ENCODE measurements at regions not wholly inside any gene's neighbourhood (a gene's known extent, or its start where the extent isn't known, plus 50 kb on each side); places are given as distances from the start of the nearest gene placed in this dataset.

- TF ChIP-seq CTCF (IDR thresholded peaks at IDR 0.05) (no peak), POLR2A (IDR thresholded peaks at IDR 0.05) (no peak)
Observed at GRCh38 chr12:124509300-124509675, 58.1 kb downstream of the NCOR2 start.

Data from right lobe of liver (tissue), 4 donors.